ENCODE measurements at regions not wholly inside any gene's neighbourhood (a gene's known extent, or its start where the extent isn't known, plus 50 kb on each side); places are given as distances from the start of the nearest gene placed in this dataset.

DNA sequence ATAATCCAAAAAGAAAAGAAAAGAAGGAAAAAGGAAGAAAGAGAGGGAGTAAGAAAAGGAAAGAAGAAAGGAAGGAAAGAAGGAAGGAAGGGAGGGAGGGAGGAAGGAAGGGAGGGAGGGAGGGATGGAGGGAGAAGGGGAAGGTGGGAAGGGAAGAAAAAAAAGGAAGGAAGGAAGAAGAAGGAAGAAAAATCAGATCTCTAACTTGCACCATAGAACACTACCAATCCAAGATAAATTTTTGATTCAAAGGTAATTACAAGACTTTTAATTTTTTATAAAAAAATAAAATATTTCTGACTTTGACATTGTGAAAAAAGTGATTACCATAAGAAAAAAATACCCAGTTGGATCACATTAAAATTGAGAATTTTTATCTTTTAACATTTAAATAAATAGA lies 70.5 kb upstream of the NKAIN2 start:
- Histone ChIP-seq H2BK20ac (ENCODE audit: low read depth, low read length) (no peak overlapping the region), H4K5ac (ENCODE audit: low read depth, low read length) (no peak overlapping the region), H3K4me1 (ENCODE audit: control insufficient read depth, insufficient read depth, low read length) (no peaks in the 10 kb centered on the region), H2AFZ (replicated peaks; ENCODE audit: low read length, poor library complexity) (no peak overlapping the region), H3K79me1 (ENCODE audit: low read depth in 1 of 2, low read length in 2 of 2) (no peaks in the 10 kb centered on the region), H3K4ac (ENCODE audit: low read depth, low read length) (no peak overlapping the region), H3K9ac (ENCODE audit: low read depth, low read length) (no peak overlapping the region), H4K91ac (ENCODE audit: insufficient read depth, low read depth, low read length) (no peak overlapping the region), H4K20me1 (ENCODE audit: insufficient read depth, low read length) (no peaks in the 10 kb centered on the region), H3K23ac (ENCODE audit: low read depth, low read length) (no peak overlapping the region), H3K9me1 (ENCODE audit: insufficient read depth, low read length) (no peaks in the 10 kb centered on the region), H2AK9ac (replicated peaks; ENCODE audit: low read depth, low read length, poor library complexity) (no peak overlapping the region), H3K27me3 (ENCODE audit: control insufficient read depth, insufficient read depth, low read length) (no peaks in the 10 kb centered on the region), H3K18ac (ENCODE audit: low read depth, low read length) (no peak overlapping the region), H3K36me3 (ENCODE audit: control insufficient read depth, insufficient read depth, low read length) (no peaks in the 10 kb centered on the region), H2BK15ac (ENCODE audit: low read depth, low read length) (no peak overlapping the region), H2AK5ac (ENCODE audit: low read depth, low read length) (no peak overlapping the region), H2BK120ac (ENCODE audit: low read depth, low read length) (no peak overlapping the region), H3K9me3 (ENCODE audit: control insufficient read depth, insufficient read depth, low read length) (no peaks in the 10 kb centered on the region; the same call in 1 of the 2 replicates), H3K27ac (ENCODE audit: insufficient read depth, low read length) (no peak overlapping the region), H3K56ac (ENCODE audit: extremely low read depth, insufficient read depth, low read length) (no peak overlapping the region), H3K4me2 (ENCODE audit: low read depth, low read length) (no peak overlapping the region), H2BK5ac (ENCODE audit: low read depth, low read length, poor library complexity, severe bottlenecking) (no peak overlapping the region), H3K14ac (replicated peaks; ENCODE audit: low read depth, low read length) (no peak overlapping the region), H4K8ac (ENCODE audit: low read depth in 2 of 2, low read length in 2 of 2) (no peak overlapping the region), H3K4me3 (ENCODE audit: insufficient read depth, low read depth, low read length) (no peak overlapping the region)
- ChIA-PET POLR2A (ENCODE audit: unreplicated experiment) (no interaction called here), CTCF (no interaction called here)
- in situ Hi-C loops (cut with MboI; ENCODE audit: low sequenced_read_pairs) (no loop called here), dilution Hi-C loops (cut with HindIII; ENCODE audit: low sequenced_read_pairs, unreplicated experiment) (no loop called here), intact Hi-C loops (cut with micrococcal nuclease) (no loop called here)
- no peak for TF ChIP-seq USF2 (IDR thresholded peaks at IDR 0.05; ENCODE audit: low read depth, low read length)
- no peak for TF ChIP-seq POLR2A (IDR thresholded peaks at IDR 0.05; ENCODE audit: low read depth, low read length)
- TF ChIP-seq, protein P1, sequence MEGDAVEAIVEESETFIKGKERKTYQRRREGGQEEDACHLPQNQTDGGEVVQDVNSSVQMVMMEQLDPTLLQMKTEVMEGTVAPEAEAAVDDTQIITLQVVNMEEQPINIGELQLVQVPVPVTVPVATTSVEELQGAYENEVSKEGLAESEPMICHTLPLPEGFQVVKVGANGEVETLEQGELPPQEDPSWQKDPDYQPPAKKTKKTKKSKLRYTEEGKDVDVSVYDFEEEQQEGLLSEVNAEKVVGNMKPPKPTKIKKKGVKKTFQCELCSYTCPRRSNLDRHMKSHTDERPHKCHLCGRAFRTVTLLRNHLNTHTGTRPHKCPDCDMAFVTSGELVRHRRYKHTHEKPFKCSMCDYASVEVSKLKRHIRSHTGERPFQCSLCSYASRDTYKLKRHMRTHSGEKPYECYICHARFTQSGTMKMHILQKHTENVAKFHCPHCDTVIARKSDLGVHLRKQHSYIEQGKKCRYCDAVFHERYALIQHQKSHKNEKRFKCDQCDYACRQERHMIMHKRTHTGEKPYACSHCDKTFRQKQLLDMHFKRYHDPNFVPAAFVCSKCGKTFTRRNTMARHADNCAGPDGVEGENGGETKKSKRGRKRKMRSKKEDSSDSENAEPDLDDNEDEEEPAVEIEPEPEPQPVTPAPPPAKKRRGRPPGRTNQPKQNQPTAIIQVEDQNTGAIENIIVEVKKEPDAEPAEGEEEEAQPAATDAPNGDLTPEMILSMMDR (conservative IDR thresholded peaks at IDR 0.05; ENCODE audit: low read depth, low read length) = no peak
- no peak for TF ChIP-seq MAFK (IDR thresholded peaks at IDR 0.05; ENCODE audit: low read depth, low read length)
- no peak for TF ChIP-seq NFE2L2 (IDR thresholded peaks at IDR 0.05; ENCODE audit: low read depth, low read length)
- TF ChIP-seq RCOR1 (IDR thresholded peaks at IDR 0.05; ENCODE audit: insufficient replicate concordance, low read length) = no peak
- TF ChIP-seq BHLHE40 (IDR thresholded peaks at IDR 0.05; ENCODE audit: low read depth, low read length) = no peak
- TF ChIP-seq FOS (IDR thresholded peaks at IDR 0.05; ENCODE audit: low read depth, low read length) = no peak
- no peak for TF ChIP-seq RAD21 (IDR thresholded peaks at IDR 0.05; ENCODE audit: low read length)
- no peak for TF ChIP-seq CHD1 (IDR thresholded peaks at IDR 0.05; ENCODE audit: low read depth, low read length)
- no TSS peak for BruUV-seq (replicated peaks)
- DNase-seq (no peak), ATAC-seq (ENCODE audit: low read depth) (no peak)

All from IMR-90 (cell line).